ENCODE measurements at regions not wholly inside any gene's neighbourhood (a gene's known extent, or its start where the extent isn't known, plus 50 kb on each side); places are given as distances from the start of the nearest gene placed in this dataset.
"Not testable (repeated sequence)": the region's sequence is repeated elsewhere in the genome, so short reads cannot be mapped to it uniquely, and the experiment has no call there.

DNA sequence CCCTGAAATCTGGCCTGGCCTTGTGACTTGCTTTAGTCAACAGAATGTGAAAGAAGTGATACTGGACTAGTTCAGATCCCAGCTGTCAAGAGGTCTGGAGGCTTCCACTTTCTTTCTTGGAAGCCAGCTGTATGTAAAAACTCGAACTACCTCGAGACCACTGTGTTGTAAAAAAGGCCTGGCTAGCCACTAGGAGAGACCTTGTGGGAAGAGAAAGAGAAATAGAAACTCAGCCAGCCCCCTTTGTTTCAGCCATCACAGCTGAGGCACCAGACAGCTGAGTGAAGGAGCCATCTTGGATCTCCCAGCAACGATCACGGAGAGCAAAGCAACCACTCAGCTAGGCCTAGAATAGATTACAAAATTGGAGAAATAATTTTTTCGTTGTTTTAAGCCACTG lies 324.9 kb upstream of the TCF4 start:
- no peak for DNase-seq

- DNase-seq, result no peak
Measured at GRCh38 chr18:55912071-55912470, 324.1 kb upstream of the TCF4 start.

- no peak for DNase-seq
Measured at GRCh38 chr18:55910296-55910695, 322.3 kb upstream of the TCF4 start.

DNA sequence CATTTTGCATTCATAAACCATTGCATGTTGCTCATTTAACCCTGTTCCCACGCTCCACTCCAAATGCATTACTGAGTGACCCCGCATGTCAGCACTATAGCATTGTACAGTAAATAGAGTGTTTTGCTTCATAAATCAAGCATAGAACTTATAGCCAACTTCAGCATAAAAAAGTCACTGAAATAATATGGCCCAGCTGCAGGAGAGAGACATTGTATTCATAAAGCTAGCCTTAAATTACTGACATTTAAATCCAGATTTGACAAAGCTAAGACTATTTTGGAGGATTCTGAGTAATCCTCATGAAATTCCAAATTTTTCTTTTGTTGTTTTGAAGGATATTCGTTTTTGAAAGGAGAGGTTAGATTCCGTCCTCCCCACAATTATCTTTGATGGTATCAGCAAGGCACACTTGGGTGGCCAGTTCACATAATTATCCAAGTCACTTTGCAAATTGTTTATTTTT lies 320.9 kb upstream of the TCF4 start:
- DNase-seq, result no peak

DNA sequence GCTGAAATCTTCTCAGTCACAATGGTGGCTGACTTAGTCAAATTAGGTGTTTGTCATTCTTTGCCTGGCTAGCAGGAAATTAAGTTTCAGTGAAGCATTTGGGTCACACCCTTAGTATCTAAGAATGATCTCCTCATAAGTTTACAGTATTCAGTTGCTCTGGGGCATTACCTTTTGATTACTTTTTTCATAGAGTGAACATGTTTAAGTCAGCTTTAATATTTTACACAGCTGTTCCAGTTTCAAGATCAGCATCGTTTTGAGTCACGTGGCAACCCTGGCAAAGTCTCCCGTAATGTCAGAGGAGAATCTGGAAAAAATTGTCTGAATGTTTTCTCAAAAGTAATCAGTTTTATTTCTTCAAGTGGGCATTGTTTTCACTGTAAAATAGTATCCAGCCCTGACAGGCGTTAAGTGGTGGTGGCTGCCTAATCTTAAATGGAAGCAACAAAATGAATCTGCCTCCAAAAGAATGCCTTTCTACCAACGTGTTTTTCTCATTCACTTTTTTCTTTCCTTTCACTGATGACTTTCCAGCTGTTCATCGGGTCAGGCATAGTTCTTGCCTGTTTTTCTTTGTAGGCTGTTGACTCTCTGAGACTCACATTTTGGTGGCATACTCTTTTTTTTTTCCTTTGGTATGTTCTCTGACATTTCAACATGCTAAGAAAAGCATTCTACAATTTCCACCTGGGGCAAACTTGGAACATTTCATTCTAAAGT lies 319.6 kb upstream of the TCF4 start:
- DNase-seq, result no peak

- no peak for DNase-seq
Measured at GRCh38 chr18:55906536-55906935, 318.5 kb upstream of the TCF4 start.

DNA sequence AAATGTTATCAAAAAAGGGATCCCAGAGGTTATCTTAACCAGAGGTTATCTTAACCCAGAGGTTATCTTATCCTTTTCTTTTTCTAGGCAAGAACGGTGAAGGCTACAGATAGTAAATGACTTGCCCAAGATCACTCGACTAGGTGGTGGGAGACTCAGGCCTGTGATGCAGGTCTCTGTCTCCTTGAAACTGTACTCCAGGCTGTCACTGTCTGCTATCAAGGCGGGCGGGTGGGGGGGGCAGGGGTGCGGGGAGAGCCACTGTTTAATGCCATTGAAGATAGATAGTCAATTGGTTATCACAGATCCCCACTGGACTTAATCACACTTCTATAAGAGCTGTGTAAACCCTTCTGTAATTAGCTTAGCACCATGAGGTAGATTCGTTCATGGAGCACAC lies 315.9 kb upstream of the TCF4 start:
- DNase-seq, result no peak

DNA sequence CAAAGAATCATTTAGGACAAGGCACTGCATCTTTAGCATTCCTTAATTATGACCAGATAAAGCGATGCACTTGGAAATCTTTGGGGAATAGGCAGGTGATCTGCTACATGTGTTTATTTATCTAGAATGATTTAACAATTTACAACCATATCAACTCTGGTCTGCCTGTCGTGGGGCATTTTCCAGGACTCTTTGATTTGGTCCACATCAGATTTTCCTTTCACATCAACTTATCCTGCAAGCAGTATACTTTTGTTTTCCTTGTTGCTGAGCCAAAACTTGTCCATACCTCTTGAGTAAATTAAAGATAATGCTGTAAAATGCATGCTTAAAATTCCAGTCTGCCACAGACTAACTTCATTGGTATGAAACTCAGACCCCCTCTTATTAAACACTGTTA lies 312.4 kb upstream of the TCF4 start:
- DNase-seq, result no peak

GRCh38 chr18:55897091-55897689 lies 309.2 kb upstream of the TCF4 start:
- DNase-seq, result no peak

DNA sequence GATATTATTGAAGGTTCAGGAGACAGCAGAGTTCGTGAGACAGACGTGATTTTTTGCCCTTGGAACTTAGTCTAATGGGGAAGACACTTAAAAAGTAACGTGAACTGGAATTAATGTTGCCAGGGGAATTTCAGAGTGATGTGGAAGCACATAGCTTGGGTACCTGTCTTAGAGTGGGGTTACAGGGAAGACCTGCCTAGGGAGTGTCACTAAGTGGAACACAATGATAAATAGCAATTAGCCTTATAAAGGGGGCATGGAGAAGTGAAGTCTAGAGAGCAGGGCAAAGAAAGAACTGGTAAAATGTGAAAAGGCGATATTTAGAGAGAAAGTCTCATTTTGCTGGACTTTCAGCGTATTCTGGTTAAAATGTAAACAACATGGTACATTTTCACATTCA lies 306.0 kb upstream of the TCF4 start:
- DNase-seq, result no peak

DNA sequence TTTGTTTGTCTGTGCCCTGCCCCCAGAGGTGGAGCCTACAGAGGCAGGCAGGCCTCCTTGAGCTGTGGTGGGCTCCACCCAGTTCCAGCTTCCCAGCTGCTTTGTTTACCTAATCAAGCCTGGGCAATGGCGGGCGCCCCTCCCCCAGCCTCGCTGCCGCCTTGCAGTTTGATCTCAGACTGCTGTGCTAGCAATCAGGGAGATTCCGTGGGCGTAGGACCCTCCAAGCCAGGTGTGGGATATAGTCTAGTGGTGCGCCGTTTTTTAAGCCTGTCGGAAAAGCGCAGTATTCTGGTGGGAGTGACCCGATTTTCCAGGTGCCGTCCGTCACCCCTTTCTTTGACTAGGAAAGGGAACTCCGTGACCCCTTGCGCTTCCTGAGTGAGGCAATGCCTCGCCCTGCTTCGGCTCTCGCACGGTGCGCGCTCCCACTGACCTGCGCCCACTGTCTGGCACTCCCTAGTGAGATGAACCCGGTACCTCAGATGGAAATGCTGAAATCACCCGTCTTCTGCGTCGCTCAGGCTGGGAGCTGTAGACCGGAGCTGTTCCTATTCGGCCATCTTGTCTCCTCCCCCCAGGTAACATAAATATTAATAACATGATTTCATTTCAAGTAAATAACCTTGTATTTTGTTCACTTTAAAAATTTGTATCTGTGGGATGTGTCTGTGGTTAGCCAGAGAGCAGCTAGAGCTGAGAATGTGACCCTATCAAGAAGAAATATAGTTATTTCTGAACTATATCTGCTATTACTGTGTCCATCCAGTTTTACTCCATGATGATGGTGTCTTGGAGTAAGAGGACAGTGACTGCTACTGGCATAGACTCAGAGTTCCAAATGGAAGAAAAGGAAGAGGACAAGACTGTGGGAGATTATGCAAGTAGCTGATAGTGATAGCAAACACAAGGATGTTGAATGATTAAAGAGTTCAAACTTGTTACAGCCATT lies 305.1 kb upstream of the TCF4 start:
- DNase-seq, result not testable (repeated sequence)

DNA sequence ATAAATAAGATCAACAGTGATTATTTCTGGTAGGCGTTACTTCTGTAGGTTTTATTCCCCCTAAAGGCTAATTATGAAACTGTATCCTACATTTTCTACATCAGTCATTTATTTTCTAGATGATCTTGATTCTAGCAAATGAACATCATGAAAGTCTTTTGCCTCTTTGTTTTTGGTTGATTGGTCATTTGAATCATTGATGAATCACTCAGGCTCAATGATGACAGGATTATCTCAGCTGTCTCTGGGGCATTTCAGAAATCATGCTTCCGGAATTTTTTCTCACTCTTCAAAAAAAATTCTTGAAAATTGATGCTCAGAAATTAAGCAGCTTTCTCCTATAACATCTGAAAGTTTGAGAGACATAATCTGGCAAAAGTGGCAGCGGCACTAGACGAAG lies 298.9 kb upstream of the TCF4 start:
- DNase-seq, result no peak

DNA sequence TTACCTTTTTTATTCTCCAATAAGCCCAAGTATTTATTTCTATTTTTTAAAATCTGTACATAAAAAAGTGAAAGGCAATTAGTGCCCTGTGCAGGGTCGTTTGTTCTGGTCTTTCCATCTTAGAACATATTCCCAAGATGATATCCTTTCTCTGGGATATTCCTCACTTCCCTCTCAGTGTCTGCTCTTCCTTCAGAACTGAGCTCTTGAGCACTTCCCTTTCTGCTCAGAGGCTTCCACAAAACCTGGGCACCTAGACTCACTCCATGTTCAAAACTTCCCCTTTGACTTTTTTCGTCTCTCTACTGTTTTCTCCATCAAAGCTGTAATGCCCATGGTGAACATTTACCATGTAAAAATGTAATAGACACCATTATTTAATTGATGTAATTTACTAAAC lies 296.5 kb upstream of the TCF4 start:
- no peak for DNase-seq

GRCh38 chr18:55880617-55881016 lies 292.6 kb upstream of the TCF4 start:
- DNase-seq, result no peak

DNA sequence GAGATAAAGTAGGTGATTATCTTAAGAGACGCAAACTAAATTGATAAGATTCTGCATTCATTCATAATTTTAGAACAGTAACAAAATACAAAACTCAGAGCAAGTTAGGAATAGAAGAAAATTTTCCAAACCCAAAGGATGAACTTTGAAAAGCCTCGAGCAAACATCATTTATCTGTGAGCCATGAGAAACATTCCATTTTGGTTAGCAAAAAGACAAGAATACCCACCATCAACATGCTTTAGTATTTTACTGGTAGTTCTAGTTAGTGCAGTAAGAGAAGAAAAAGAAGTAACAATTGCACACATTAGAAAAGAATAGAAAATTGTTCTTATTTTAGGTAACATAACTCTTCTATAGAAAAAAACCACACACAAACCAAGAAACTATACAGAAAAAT lies 291.3 kb upstream of the TCF4 start:
- no peak for DNase-seq

DNA sequence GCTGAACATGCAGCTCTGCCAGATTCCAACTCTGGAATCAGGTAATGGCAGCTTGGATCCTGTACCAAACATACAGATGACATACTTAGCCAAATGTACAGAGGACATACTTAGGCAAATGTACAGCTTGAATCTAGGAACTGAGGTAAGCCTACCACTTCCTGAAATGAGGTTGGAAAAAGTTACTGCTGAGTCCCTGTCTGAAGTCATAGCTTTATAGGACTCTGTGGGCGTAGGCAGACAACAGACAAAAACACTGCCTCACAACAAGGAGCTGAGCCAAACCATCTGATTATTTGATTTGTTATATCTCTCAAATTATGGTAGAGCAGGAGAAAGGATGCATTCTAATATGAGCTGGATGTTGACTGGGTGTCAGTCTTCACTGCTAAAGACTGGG lies 290.2 kb upstream of the TCF4 start:
- no peak for DNase-seq

DNA sequence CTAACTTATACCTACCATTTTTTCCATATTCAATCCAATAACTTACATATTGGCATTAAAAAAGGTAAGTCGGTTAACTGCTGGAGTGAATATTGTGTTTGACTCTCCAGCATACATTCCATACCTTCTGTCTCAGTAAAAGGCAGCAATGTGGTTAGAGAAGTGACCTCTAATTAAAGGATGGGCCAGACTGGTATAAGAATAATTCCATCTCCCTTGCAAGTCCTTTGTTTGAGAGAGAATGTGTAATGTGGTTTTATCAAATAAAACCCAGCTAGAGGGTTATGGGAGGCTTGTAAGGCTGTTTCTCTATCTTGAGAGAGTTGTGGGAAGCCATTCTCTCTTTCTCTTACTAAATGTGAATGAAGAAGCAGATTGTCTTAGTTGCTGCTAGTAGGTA lies 289.3 kb upstream of the TCF4 start:
- DNase-seq, result no peak

DNA sequence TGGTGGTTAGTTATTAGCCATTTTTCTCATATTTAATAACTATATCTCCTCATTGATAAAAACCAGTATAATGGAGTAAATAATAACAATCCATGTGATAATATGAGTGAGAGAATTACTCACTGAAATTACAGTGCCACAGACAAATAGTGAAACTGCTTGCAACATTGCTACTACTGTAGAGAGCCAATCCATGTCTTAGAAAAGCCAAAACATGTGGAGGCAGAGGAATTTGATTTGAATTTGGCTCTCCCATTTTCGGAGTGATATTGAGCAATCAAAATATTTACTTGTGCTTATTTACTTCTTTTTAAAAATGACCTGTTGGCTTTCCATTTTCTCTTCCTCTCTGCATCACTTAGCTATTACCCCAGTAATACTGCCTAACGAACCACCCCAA lies 288.3 kb upstream of the TCF4 start:
- DNase-seq, result no peak

DNA sequence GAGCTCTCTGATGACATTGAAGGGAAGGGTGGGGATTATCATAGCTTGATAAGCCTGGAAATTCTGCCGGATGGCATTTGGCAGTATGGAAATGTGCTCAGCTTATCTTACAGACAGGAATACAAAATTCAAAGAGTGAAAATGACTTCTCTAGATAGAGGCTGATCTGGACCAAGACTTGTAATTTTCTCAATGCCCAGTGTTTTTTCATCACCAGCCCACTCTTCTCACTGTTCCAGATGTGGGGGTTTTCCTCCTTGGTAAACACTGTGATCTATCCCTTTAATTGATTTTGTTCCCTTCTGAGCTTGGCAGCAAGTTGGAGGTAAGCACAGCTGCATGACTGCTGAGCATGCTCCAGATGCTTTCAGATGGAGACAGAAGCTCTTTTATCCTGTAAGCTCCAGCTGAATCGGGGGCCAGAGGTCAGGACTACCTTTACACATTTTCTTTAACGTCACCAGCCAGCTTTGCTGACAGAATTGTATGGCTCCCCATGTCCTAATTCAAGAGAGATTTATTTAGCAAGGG lies 287.4 kb upstream of the TCF4 start:
- no peak for DNase-seq

DNA sequence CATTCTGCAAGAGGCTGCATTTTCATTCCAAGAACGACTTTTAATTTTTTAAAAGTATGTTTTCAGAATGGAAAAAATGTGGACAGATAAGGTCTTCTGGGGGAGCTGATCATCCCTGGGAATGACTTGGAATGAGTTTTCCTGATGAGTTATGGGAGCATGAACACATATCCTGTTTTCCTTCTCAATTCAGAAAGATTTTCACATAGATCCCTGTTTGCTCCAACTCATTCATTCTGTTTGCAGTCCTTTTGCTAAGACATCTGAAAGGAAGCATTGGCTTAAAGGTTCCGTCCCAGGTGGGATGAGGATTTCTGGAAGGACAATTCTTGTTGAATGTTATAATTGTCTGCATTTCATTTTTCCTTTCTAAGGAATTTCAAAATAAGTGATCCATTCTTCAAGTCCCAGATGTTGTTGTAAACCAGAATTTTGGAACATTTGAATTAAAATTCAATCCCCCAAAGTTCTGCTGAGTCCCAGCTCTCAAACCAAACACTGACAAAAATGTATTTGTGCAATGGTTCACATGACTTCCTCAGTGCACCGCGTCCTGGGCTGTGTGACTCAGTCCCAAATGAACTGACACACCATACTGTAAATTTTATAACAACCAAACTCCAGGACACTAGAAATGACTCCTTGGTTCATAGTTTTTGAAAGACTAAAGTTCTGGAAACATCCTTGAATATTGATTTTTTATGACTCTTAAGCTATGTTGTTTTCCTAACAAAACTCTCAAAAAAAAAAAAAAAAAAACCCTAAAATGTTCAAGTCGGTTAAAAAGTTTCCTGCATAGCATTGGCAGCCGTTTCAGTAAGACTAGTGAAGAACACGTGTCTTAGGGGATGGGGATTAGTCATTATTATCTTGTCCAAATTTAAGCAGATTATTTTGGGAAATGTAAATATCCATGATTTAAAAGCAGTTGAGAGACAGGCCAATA lies 281.8 kb upstream of the TCF4 start:
- no peak for DNase-seq

DNA sequence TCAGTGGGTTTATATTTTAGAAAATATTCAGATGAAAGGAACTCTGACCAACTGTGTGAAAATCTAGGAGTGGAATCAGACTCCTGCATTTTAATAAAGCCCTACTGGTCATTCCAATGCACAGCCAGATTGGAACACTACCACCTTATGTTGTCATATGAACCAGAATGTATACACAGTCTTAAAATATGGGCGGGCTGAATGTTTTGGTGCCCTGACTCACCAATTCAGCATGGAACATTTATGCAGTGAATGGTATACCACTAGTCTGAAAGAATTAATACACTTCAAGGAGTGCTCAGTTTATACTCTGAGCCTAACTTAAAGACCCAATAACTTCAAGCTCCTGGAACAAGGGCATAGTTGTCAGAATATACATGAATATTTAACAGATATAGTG lies 280.9 kb upstream of the TCF4 start:
- DNase-seq, result no peak

GRCh38 chr18:55866886-55867285 lies 278.9 kb upstream of the TCF4 start:
- DNase-seq, result no peak
